ENCODE measurements at regions not wholly inside any gene's neighbourhood (a gene's known extent, or its start where the extent isn't known, plus 50 kb on each side); places are given as distances from the start of the nearest gene placed in this dataset.

DNA sequence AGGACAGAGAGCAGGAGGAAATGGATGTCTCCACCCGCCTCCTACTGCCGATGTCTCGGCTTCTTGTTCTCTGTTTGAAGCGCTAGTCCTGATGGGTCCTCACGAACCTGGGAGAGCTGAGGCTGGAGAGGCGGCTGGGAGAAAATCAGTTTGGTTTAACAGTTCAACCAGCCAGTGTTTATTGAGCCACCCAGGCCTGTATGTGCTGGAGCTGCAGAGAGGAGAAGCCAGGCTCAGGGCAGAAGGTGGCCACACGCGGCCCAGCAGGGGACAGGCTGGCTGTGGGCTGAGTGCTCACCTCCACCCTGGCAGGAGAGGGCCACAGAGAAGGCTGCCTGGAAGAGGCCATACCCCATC is 202.1 kb downstream of the CYP26B1 start:
- TF ChIP-seq, protein P1, sequence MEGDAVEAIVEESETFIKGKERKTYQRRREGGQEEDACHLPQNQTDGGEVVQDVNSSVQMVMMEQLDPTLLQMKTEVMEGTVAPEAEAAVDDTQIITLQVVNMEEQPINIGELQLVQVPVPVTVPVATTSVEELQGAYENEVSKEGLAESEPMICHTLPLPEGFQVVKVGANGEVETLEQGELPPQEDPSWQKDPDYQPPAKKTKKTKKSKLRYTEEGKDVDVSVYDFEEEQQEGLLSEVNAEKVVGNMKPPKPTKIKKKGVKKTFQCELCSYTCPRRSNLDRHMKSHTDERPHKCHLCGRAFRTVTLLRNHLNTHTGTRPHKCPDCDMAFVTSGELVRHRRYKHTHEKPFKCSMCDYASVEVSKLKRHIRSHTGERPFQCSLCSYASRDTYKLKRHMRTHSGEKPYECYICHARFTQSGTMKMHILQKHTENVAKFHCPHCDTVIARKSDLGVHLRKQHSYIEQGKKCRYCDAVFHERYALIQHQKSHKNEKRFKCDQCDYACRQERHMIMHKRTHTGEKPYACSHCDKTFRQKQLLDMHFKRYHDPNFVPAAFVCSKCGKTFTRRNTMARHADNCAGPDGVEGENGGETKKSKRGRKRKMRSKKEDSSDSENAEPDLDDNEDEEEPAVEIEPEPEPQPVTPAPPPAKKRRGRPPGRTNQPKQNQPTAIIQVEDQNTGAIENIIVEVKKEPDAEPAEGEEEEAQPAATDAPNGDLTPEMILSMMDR (IDR thresholded peaks at IDR 0.05; ENCODE audit: borderline replicate concordance, control extremely low read depth, extremely low read depth, insufficient read depth, missing control alignments): no peak
- in situ Hi-C loops (cut with MboI; ENCODE audit: low sequenced_read_pairs, unreplicated experiment): loop anchor here (25.0 kb wide), 1 partner anchor 792 kb away; no protein-coding TSS in a partner anchor
- no peak for DNase-seq (ENCODE audit: low spot score)

- DNase-seq (ENCODE audit: low spot score): no peak
Measured at GRCh38 chr2:71944806-71945602, 202.7 kb downstream of the CYP26B1 start.

GRCh38 chr2:71944183-71944550 is 203.5 kb downstream of the CYP26B1 start:
- no peak for DNase-seq (ENCODE audit: low spot score)
- in situ Hi-C loops (cut with MboI; ENCODE audit: low sequenced_read_pairs, unreplicated experiment): loop anchor here (25.0 kb wide), 1 partner anchor 793 kb away; no protein-coding TSS in a partner anchor
- TF ChIP-seq, protein P1 (IDR thresholded peaks at IDR 0.05; ENCODE audit: borderline replicate concordance, control extremely low read depth, extremely low read depth, insufficient read depth, missing control alignments): no peak

More at GRCh38 chr2:71944806-71945602, 202.7 kb downstream of the CYP26B1 start:
- in situ Hi-C loops (cut with MboI; ENCODE audit: low sequenced_read_pairs, unreplicated experiment): loop anchor here (25.0 kb wide), 1 partner anchor 792 kb away; no protein-coding TSS in a partner anchor
- TF ChIP-seq, protein P1 (IDR thresholded peaks at IDR 0.05; ENCODE audit: borderline replicate concordance, control extremely low read depth, extremely low read depth, insufficient read depth, missing control alignments): no peak

DNA sequence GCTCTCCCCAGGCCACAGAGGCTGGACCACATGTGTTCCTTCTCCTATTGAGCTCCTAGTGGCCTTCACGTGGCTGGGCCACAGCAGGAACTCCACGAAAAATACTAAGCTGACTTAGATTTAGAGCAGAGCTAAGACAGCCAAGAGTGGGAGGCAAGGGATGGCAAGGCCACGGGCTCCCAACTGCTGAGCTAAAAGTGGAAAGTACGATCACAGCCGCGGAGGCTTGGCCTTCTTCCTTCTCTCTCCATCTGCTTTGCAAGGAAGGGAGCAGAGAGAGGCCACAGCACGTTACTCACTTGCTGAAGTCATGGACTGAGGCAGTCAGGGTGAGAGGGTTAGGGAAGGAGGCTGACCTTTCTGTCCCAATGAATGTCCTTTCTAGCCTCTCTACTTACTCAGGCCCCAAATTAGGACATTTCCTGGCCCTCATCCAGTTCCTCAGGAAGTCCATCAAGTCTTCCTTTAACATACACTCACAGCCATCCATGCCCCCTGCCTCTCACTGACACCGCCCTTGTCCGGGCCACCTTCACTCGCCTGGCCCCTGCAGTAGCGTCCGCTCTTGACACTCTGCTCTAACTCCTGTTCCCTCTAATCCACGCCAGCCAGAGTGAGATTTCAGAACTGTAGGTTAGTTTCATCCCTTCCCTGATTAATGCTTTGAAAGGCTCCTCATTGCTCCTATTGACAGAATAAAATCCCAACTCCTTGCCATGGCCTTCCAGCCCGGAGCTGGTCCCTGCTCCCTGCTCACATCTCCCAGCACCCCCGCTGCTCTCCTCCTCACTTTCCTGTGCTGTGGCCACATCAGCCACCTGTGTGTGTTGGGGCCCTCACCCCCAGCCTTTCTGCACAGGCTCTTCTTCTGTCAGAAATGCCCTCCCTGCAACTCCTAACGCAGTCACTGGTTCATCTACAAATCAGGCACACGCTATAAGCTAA is 204.2 kb downstream of the CYP26B1 start:
- TF ChIP-seq, protein P1 (IDR thresholded peaks at IDR 0.05; ENCODE audit: borderline replicate concordance, control extremely low read depth, extremely low read depth, insufficient read depth, missing control alignments): no peak
- no peak for DNase-seq (ENCODE audit: low spot score)
- in situ Hi-C loops (cut with MboI; ENCODE audit: low sequenced_read_pairs, unreplicated experiment): loop anchor here (25.0 kb wide), 1 partner anchor 794 kb away; no protein-coding TSS in a partner anchor

- DNase-seq (ENCODE audit: low spot score): no peak
Measured at GRCh38 chr2:71941726-71942525, 205.7 kb downstream of the CYP26B1 start.

More at GRCh38 chr2:71941726-71942525, 205.7 kb downstream of the CYP26B1 start:
- in situ Hi-C loops (cut with MboI; ENCODE audit: low sequenced_read_pairs, unreplicated experiment): loop anchor here (25.0 kb wide), 1 partner anchor 795 kb away; no protein-coding TSS in a partner anchor
- TF ChIP-seq, protein P1 (IDR thresholded peaks at IDR 0.05; ENCODE audit: borderline replicate concordance, control extremely low read depth, extremely low read depth, insufficient read depth, missing control alignments): no peak

Data from GM13976 (cell line).